ENCODE measurements at regions not wholly inside any gene's neighbourhood (a gene's known extent, or its start where the extent isn't known, plus 50 kb on each side); places are given as distances from the start of the nearest gene placed in this dataset.

DNA sequence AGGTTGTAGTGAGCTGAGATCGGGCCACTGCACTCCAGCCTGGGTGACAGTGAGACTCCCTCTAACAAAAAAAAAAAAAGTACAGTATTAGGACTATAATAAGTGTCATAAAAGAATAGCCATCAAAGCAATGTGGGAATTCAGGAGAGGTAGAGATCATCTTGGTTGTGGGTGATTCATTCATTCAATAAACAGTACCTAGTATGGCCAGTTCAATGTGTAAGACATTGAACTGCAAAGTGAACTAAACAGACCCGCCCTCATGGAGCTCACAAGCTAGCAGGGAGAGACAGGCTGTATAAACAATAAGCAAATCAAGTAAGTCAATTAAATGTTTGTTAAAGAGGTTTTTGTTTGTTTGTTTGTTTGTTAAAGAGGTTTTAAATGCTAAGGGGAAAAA lies 146.1 kb upstream of the RANBP3L start:
- Mint-ChIP-seq H3K36me3 (ENCODE audit: low read depth, unreplicated experiment) (peaks cover 3% of the 10 kb centered on the region), H3K27ac (ENCODE audit: unreplicated experiment) (no peak overlapping the region), H3K4me3 (ENCODE audit: unreplicated experiment) (no peak overlapping the region), H3K9me3 (ENCODE audit: unreplicated experiment) (peaks cover 6% of the 10 kb centered on the region), H3K4me1 (ENCODE audit: low read depth, unreplicated experiment) (peaks cover 19% of the 10 kb centered on the region), H3K27me3 (ENCODE audit: low read depth, unreplicated experiment) (no peaks in the 10 kb centered on the region)
- FAIRE-seq (no peak), DNase-seq (ENCODE audit: low read depth) (no peak)
- Histone ChIP-seq H3K27ac (ENCODE audit: low read depth, low read length) (no peak overlapping the region), H4K20me1 (ENCODE audit: insufficient read depth, low read length) (no peaks in the 10 kb centered on the region), H3K4me3 (ENCODE audit: insufficient read depth, low read depth, low read length) (no peak overlapping the region), H3K36me3 (ENCODE audit: insufficient read depth, low read length) (no peaks in the 10 kb centered on the region), H3K4me2 (ENCODE audit: low read length) (no peak overlapping the region), H3K4me1 (ENCODE audit: insufficient read depth, low read length) (peaks cover 24% of the 10 kb centered on the region), H3K27me3 (ENCODE audit: insufficient read depth, low read length) (no peaks in the 10 kb centered on the region), H3K9me3 (ENCODE audit: insufficient read depth, low read depth, low read length) (no peaks in the 10 kb centered on the region), H3K79me2 (ENCODE audit: insufficient read depth, low read length) (no peaks in the 10 kb centered on the region), H3K9ac (ENCODE audit: low read length) (no peak overlapping the region), H2AFZ (ENCODE audit: low read depth, low read length) (no peak overlapping the region)
- TF ChIP-seq, protein P1, sequence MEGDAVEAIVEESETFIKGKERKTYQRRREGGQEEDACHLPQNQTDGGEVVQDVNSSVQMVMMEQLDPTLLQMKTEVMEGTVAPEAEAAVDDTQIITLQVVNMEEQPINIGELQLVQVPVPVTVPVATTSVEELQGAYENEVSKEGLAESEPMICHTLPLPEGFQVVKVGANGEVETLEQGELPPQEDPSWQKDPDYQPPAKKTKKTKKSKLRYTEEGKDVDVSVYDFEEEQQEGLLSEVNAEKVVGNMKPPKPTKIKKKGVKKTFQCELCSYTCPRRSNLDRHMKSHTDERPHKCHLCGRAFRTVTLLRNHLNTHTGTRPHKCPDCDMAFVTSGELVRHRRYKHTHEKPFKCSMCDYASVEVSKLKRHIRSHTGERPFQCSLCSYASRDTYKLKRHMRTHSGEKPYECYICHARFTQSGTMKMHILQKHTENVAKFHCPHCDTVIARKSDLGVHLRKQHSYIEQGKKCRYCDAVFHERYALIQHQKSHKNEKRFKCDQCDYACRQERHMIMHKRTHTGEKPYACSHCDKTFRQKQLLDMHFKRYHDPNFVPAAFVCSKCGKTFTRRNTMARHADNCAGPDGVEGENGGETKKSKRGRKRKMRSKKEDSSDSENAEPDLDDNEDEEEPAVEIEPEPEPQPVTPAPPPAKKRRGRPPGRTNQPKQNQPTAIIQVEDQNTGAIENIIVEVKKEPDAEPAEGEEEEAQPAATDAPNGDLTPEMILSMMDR (IDR thresholded peaks at IDR 0.05; ENCODE audit: insufficient read depth, low read depth, low read length), result no peak
- no peak for TF ChIP-seq EZH2 (IDR thresholded peaks at IDR 0.05; ENCODE audit: insufficient read depth, low read length)

DNA sequence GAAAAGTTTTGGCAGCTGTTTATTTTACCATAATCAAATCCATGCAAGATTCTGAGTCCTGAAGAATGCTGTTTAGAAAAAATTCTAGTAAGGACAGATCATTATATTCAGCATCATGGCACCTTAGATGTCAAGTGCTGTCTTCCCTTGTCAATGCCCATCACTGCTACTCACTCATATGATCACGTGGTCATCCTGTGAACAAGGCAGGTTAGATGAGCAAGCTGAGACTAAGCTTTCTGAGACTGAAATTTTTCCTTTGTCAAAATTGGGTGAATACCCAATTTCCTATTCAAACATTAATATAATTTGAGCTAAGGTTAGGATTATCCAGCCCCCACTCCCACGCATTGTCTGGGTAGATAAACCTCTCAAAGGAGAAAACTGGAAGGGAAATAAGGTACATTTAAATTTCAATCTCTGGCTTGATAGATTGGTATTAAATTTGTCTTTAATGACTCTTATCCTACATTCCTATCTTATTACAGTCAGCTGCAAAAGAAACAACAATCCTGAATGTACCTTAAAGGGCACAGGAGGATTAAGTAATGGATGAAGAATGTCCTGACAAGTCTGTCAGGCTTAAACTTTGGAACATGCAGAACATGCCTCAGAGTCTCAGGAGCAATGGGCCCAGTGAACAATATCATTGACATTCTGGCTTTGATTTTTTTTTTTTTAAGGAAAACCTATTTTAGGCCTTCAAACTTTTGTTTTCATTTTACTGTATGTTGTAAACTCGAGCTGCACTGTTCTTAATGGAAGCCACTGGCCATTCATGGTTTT lies 148.7 kb upstream of the RANBP3L start:
- Mint-ChIP-seq H3K4me3 (ENCODE audit: unreplicated experiment) (no peak overlapping the region), H3K27me3 (ENCODE audit: low read depth, unreplicated experiment) (no peaks in the 10 kb centered on the region), H3K4me1 (ENCODE audit: low read depth, unreplicated experiment) (peaks cover 13% of the 10 kb centered on the region), H3K9me3 (ENCODE audit: unreplicated experiment) (peaks cover 3% of the 10 kb centered on the region), H3K36me3 (ENCODE audit: low read depth, unreplicated experiment) (peaks cover 3% of the 10 kb centered on the region), H3K27ac (ENCODE audit: unreplicated experiment) (no peak overlapping the region)
- TF ChIP-seq EZH2 (IDR thresholded peaks at IDR 0.05; ENCODE audit: insufficient read depth, low read length), result no peak
- TF ChIP-seq, protein P1 (IDR thresholded peaks at IDR 0.05; ENCODE audit: insufficient read depth, low read depth, low read length), result no peak
- H3K4me3 ChIP-seq (ENCODE audit: insufficient read depth, low read depth, low read length), result no peak overlapping the region
- H3K9me3 ChIP-seq (ENCODE audit: insufficient read depth, low read depth, low read length), result no peaks in the 10 kb centered on the region
- no peaks in the 10 kb centered on the region for H3K79me2 ChIP-seq (ENCODE audit: insufficient read depth, low read length)
- H3K27me3 ChIP-seq (ENCODE audit: insufficient read depth, low read length), result no peaks in the 10 kb centered on the region
- FAIRE-seq, result no peak
- H3K4me1 ChIP-seq (ENCODE audit: insufficient read depth, low read length), result peaks cover 6% of the 10 kb centered on the region
- H4K20me1 ChIP-seq (ENCODE audit: insufficient read depth, low read length), result no peaks in the 10 kb centered on the region
- no peak overlapping the region for H3K9ac ChIP-seq (ENCODE audit: low read length)
- peak; percentile 66 for DNase-seq (ENCODE audit: low read depth)
- H2AFZ ChIP-seq (ENCODE audit: low read depth, low read length), result no peak overlapping the region
- peak overlapping the region; percentile 13 for H3K4me2 ChIP-seq (ENCODE audit: low read length)
- H3K27ac ChIP-seq (ENCODE audit: low read depth, low read length), result no peak overlapping the region
- no peaks in the 10 kb centered on the region for H3K36me3 ChIP-seq (ENCODE audit: insufficient read depth, low read length)

DNA sequence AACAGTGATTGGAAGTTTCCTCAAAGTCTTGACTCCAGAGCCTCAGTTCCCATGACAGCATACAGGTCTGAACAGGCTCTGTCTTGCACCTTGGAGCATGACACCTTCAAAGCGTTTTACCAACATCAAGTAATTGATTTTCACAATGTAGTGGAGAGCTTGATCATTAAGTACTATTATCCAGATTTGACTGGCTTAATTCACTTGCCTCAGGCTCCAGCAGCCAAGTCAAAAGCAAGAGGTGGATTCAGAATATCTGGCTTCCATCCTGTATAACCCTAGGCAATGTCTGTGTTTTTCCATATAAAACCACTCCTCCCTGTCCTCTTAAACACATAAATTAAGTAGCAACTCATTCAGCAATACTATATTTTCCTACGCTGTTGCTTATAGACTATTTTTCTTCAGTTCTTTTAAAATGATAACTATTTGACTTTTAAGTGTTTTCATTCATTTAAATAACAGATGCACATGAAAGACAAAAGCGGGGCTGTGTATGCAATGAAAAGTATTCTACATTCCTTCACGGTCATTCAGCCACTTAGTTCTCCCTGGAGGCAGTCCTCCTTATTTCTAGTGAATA lies 150.8 kb upstream of the RANBP3L start:
- Histone ChIP-seq H3K4me3 (ENCODE audit: insufficient read depth, low read depth, low read length) (no peak overlapping the region), H3K79me2 (ENCODE audit: insufficient read depth, low read length) (no peaks in the 10 kb centered on the region), H2AFZ (ENCODE audit: low read depth, low read length) (no peak overlapping the region), H3K4me2 (ENCODE audit: low read length) (no peak overlapping the region), H3K27me3 (ENCODE audit: insufficient read depth, low read length) (no peaks in the 10 kb centered on the region), H3K9me3 (ENCODE audit: insufficient read depth, low read depth, low read length) (no peaks in the 10 kb centered on the region), H3K9ac (ENCODE audit: low read length) (no peak overlapping the region), H3K36me3 (ENCODE audit: insufficient read depth, low read length) (no peaks in the 10 kb centered on the region), H3K27ac (ENCODE audit: low read depth, low read length) (no peak overlapping the region), H4K20me1 (ENCODE audit: insufficient read depth, low read length) (no peaks in the 10 kb centered on the region), H3K4me1 (ENCODE audit: insufficient read depth, low read length) (peaks cover 10% of the 10 kb centered on the region)
- peaks cover 24% of the 10 kb centered on the region for H3K4me1 Mint-ChIP-seq (ENCODE audit: low read depth, unreplicated experiment)
- peaks cover 3% of the 10 kb centered on the region for H3K9me3 Mint-ChIP-seq (ENCODE audit: unreplicated experiment)
- H3K4me3 Mint-ChIP-seq (ENCODE audit: unreplicated experiment), result no peak overlapping the region
- no peaks in the 10 kb centered on the region for H3K27me3 Mint-ChIP-seq (ENCODE audit: low read depth, unreplicated experiment)
- H3K36me3 Mint-ChIP-seq (ENCODE audit: low read depth, unreplicated experiment), result no peaks in the 10 kb centered on the region
- TF ChIP-seq EZH2 (IDR thresholded peaks at IDR 0.05; ENCODE audit: insufficient read depth, low read length), result no peak
- TF ChIP-seq, protein P1 (IDR thresholded peaks at IDR 0.05; ENCODE audit: insufficient read depth, low read depth, low read length), result no peak
- no peak for FAIRE-seq
- no peak for DNase-seq (ENCODE audit: low read depth)
- no peak overlapping the region for H3K27ac Mint-ChIP-seq (ENCODE audit: unreplicated experiment)
